Renal pelvis (tissue), 1 donor: ENCODE measurements at regions not wholly inside any gene's neighbourhood (a gene's known extent, or its start where the extent isn't known, plus 50 kb on each side); places are given as distances from the start of the nearest gene placed in this dataset.
"Not testable (repeated sequence)": the region's sequence is repeated elsewhere in the genome, so short reads cannot be mapped to it uniquely, and the experiment has no call there.

Experiments
- DNase-seq: peaks from one replicate; pipeline ENCODE4 v3.0.0-alpha.2; 2013

DNA sequence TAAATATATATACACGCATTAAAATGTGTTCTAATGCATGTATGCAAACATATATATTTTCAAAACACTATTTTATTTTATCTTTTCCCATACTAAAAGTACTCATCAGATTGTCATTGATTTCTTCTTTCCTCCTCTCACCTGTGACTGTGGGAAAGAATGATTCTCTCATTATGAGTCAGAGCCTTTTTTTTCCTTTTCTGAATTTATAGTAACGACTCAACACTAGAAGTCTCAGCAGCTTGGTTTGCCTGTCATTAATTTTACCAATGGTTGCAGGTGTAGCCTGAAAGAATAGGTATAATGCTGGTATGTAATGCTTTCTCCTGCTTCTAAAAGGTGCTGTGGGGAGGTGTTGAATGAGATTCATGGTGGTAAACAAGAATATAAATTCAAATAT lies 328.7 kb downstream of the UTRN start:
- DNase-seq: no peak

GRCh38 chr6:144615870-144616269 lies 330.7 kb downstream of the UTRN start:
- no peak for DNase-seq

DNA sequence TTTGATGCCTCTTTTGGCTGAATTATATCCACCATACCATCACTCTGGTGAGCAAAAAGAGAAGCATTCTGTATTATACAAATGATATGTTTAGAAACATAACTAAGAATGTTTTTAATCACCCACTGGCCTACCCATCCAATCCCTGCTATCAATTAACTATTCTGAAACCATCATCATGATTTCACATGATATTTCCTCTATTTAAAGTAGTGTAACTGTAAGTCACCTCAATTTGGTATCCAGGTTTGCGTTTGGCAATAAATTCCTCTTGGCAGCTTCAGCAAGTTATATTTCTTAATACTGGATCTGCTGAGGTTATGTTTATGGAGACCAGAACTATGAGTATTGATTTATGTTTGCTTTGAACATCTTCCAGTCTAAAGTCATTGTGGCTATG lies 332.1 kb downstream of the UTRN start:
- no peak for DNase-seq

GRCh38 chr6:144617708-144618107 lies 332.6 kb downstream of the UTRN start:
- no peak for DNase-seq

DNA sequence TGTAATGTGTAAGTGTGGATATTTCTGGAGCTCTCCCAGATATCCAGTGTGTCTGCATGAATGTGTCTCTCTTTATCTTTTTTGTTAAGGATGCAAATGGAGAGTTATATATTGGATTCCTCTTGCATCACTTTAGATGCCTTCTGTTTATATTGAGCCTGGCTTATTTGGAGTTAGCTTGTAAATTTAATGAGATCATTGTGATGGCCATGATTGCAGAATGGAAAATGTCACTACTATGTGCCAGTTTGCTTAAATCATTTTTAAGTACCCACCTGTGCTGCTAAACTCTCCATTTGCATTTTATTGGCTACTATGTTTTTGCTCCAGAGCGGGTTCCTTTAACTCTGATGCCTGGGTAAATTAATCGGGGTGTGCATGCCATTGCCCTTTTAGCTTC lies 334.8 kb downstream of the UTRN start:
- DNase-seq: no peak

DNA sequence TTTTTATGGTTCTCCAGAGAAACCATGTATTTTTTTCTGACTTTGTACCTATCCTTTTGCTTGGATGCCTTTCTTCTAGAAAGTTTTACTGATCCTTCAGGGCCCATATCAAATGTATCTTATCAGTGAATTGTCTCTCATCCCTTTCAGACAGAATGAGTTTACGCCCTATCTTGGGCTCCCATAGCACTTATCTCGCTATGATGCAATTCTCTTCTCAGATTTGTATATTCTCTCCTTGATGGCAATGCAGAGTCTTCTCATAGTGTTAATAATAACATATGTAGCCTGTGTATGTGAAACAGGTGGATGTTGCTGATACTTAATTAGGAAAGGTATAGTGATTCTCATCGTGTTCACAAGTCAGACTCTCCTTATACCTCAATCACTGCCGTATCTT lies 336.2 kb downstream of the UTRN start:
- no peak for DNase-seq

DNA sequence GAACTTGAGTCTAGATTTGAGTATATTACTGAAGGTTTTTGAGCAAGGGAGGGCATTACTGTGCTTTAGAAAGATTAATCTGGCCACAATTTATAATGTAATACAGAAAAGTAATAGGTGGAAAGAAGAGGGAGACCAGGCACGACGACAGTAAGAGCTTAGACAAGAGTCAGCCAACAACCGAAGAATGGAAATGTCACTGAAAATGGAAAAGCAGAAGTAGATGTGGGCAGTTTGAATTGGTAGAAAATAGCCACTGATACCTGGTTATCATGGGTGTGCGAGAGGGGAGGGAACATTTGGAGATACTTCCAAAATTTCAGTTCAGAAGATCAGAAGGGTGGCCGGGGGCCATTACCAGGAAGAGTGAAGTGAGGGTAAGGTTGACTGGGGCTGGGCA lies 339.1 kb downstream of the UTRN start:
- DNase-seq: no peak

- DNase-seq: no peak
Measured at GRCh38 chr6:144624716-144625115, 339.6 kb downstream of the UTRN start.

DNA sequence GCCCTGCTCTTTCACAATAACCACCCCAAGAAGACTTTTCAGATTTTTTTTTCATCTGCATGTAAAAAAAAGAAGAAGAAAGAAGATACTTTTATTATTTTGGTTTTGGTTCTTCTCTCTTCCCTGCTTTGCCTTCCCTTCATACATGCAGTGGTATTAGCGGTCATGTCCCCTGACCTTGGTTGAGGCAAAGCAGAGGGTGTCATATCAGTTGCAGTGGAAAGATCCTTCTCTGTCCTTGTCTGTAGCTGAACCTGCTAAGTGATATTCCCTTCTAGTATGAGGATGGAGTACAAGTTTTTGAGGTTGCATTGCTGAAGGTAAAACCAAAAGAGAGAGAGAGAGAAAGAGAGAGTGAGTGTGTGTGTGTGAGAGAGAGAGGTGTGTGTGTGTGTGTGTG lies 345.7 kb downstream of the UTRN start:
- no peak for DNase-seq

DNA sequence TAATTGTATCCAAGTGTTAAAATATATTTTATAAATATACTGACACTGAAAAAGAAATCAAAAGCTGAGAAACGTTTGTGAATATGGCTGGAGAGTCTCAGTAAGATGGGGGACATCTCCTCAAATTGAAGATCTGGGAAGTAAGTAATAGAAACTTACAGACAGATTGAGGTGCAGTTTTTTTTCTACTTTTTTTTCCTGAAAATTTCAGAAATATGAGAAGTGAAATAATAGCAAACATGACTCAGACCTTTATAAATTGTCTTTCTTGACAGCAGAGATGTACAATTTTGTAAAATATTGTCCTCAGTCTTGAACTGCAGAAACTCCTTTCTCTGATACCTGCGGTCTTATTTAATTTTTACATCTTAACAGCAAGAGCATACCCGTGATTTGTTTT lies 347.1 kb downstream of the UTRN start:
- DNase-seq: no peak

DNA sequence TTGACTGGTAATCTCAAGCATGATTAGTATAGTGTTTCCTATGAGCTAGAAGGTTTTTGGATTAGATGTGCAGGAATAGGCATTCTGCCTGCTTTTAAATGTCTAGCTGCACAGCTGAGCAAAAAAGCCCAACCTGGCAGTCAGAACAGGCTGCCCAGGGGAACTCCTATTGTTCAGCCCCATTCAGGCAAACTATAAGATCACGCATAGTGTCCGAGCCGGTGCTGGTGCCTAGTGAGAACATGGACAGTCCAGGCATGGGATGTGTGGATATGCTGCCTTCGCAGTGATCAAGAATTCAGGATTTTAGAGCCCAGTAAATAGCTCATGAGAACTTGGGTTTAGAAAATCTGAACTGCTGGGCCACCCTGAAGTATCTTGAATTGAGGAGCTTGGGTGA lies 348.8 kb downstream of the UTRN start:
- DNase-seq: no peak

DNA sequence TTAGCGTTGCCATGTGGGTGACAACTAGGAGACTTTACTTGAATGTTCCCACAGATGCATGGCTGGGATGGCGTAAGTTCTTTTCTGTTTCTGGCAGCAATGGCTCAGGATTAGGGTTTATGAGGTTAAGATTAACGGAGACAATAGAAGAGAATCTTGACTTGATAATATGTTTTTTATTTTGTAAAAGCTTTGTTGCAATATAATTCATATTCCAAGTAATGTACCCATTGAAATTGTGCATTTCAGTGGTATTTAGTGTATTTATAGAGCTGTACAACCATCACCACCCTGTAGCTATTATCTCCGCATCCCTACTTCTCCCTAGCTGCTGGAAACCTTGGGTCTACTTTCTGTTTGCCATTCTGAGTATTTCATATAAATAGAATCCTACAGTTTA lies 349.2 kb downstream of the UTRN start:
- DNase-seq: no peak

- no peak for DNase-seq
Measured at GRCh38 chr6:144635051-144635450, 349.9 kb downstream of the UTRN start.

- DNase-seq: not testable (repeated sequence)
Measured at GRCh38 chr6:144636025-144636424, 350.9 kb downstream of the UTRN start.

DNA sequence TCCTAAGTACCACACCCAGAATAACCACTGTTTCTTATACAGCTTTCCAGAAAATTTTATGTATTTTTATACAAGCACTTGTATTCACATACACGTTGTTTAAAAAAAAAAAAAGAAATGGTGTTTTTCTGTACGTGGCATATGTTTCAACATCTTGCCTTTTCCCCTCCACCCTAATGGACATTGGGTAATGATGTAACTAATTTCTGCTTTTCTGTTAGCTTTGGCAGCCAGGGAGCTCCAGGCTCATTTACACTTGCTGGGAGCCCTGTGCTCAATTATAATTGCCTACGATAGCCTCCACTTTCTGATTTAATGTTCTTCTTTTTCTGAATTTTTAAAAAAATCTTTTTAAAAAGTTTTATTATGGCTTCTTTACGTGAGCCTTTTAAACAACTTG lies 352.4 kb downstream of the UTRN start:
- no peak for DNase-seq

GRCh38 chr6:144639654-144640053 lies 354.5 kb downstream of the UTRN start:
- DNase-seq: no peak

- DNase-seq: no peak
Measured at GRCh38 chr6:144641286-144641685, 356.2 kb downstream of the UTRN start.

- no peak for DNase-seq
Measured at GRCh38 chr6:144644776-144645175, 359.6 kb downstream of the UTRN start.

GRCh38 chr6:144646093-144647056 lies 361.2 kb downstream of the UTRN start:
- DNase-seq: no peak

- DNase-seq: no peak
Measured at GRCh38 chr6:144647406-144647964, 362.4 kb downstream of the UTRN start.

DNA sequence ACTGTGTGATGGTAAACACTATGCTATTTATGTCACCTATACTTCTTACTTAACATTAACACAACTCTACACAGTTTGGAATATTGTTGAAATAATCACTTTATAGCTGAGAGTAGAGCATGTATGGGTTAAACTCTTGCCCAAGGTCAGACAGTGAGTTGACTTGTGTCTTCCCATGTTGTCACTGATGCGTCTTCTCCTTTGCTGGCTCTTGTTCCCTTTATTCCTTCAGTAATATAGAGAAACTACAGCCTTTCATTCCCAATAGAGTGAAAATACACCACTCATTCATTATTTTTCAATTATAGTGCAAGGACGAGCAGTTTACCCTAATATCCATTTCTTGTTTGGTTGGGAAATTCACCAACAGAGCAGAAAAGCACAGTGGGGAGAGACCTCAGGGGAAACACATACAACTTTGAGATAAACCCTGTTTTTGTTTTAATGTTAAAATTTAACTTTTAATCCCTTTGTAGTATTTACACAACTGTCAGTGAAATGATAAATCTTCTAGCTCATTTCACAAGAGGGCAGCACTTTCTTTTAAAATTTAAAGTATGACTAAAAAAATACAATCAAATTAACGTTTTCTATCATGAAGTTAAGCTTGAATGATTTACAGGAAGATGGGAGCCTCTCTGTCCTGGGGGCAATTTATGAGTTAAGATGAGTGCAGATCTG lies 363.0 kb downstream of the UTRN start:
- no peak for DNase-seq

- DNase-seq: no peak
Measured at GRCh38 chr6:144649085-144649484, 363.9 kb downstream of the UTRN start.

GRCh38 chr6:144651234-144651633 lies 366.1 kb downstream of the UTRN start:
- no peak for DNase-seq
